ENCODE measurements at regions not wholly inside any gene's neighbourhood (a gene's known extent, or its start where the extent isn't known, plus 50 kb on each side); places are given as distances from the start of the nearest gene placed in this dataset.

DNA sequence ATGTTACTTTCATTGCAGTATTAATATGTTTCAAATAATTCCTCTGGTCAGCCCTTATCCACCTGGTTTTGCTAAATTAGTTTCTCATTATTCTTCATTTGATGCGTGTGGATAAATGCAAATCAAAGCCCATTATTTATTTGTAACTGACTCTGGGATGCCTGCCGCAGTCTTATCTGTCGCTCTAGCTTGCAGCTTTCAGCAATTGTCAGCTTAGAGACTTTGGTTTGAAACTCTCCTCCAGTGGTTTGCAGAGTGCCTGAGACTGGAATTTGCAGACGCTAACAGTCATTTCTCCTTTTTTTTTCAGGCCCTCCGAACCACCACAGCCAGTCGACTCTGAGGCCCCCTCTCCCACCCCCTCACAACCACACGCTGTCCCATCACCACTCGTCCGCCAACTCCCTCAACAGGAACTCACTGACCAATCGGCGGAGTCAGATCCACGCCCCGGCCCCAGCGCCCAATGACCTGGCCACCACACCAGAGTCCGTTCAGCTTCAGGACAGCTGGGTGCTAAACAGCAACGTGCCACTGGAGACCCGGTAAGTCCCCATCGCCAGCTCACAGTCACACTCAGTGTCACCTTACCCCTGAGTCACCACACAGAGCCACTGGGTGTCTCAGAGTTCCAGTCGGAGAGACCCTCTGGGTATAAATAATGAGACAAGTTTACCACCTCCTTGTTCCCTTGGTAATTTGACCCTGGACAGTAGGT lies 339.0 kb upstream of the WWC1 start:
- no peak for DNase-seq

DNA sequence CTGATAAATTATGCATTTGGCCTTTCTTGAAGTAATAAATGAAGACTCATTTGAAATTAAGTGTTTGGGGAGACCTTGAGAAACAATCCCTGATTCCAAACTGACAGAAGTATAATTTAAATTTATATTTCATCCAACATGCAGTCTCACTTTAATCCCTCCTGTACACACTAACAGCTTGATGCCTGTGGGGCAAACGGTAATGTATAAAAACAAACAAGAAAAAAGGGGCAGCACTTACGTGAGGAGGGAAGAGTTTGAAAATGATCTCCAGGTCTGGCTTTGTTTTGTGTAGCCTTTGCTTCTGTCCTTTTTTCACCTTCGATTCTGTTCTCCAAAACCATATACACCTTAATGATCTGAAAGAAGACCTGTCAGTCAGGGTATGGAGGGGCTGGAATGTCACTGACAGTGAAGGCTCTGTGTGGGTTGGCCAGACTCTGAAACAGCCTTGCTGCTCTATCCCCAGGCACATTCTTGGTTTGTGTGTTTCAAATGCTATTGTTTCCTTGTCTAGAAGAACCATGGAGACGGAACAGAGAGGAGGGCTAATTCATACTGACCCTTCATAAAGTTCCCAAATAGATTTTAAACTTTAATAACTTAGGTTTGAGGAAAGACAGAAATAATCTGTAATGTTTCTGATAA lies 338.2 kb upstream of the WWC1 start:
- no peak for DNase-seq

DNA sequence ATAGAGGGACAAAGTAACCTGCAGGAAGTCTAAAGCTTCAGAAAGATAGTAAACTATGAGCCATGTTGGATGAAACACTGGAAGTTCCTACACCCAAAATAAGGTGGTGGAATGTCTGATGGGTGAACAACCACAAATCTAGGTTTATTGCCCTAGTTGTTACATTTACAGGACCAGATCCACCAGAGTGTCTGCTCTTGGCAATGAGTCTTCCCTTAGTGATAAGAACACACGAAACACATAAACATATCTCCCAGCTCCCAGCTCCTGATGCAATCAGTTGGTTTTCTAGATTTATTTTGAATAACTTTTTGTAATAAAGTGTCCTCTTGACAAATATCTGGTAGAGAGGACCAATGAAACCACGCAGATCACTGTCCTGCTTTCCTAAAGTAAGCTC lies 329.7 kb upstream of the WWC1 start:
- DNase-seq: no peak

DNA sequence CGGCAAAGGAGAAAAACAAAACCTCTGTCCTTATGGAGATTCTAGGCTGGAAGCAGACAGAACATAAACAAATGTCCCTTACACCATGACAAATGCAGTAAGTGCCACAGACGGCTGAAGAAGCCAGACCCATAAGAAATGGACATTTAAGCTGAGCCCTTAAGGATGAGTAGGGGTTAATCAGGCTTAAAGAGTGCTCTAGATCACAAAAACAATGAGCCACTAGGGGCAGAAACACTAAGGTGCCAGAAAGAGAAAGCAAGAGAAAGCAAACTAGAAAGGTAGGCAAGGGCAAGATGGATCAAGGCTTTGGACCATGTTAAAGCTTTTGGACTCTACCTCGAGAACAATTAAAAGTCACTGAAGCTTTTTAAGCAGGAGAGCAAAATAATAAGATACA lies 326.9 kb upstream of the WWC1 start:
- DNase-seq: no peak

DNA sequence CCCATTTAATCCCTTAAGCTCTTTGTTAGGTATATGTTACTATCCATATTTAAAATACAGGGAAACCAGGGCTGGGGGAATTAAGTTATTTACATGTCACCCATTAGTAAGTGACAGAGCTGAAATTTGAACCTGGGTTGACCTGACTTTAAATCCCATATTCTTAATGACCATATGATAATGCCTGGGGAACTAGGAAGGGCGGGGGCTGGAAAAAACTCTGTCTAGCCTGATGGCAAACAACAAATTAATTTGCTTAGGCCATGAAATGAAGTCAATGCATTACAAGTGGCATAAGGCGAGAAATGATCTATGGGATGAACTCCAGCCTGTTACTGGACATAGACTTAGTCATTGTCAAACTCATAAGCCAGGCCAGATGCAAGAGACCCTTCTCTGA lies 325.7 kb upstream of the WWC1 start:
- no peak for DNase-seq

DNA sequence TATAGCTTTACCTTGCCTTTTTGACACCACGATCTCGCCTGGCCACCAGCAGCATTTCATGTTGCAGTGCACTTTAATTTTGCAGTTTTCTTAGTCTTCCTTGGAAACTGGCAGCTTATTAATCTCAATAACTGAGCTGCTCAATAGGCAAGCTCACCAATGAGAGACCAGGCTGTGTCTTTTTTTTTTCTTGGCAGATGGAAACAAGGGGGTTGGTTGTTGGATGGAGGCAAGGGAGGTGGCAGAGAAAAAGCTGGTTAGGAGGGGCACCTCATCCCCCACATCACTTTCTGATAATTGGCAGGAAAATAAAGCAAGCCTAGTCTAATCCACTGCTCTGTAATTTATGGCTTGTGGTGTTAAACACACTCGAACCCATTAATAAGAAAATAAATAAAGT lies 324.5 kb upstream of the WWC1 start:
- no peak for DNase-seq

DNA sequence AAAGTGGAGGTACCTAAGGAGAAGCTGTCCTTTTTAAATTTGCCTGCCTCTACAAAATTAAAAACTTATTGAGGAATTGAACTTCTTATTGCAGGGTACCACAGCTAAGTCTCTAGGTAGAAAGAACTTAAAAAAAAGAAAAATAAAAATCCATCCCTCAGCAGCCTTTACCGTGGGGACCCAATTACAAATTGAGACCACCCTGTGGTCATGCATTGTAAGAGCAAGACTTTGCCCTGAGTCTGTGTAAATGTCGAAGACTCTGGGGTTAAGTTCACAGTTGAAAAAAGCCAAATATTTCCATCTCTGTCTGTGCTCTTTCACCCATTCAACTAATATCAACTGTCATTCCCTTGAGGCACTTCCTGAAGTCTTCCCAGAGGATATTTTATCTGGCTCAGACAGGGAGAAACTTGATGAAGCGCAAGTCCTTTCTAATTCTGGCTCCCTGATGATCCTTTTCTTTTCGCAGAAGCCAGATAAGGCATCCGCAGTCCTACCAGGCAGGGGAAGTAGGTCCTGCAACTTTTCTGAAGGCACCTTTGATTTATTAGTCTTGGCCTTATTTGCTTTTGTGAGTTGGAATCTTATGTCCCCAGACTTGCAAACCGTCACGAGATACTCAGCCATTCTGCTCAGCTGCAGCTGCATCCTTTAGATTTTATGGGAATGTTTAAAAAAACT lies 323.8 kb upstream of the WWC1 start:
- DNase-seq: no peak

DNA sequence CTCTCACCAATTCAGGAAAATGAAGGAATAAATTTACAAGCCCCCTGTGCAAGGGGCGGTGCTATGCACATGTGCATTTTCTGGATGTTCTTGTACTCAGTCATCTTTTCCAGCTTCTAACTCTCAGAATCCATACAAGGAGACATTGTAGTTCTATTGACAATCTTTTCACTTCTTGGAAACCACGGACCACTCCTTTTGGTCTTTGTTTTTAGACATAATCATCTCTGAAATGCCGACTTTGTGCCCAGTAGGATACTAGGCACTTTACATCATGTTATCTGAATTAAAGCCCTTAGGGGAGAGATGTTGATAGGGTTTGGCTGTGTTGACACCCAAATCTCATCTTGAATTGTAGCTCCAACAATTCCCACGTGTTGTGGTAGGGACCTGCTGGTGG lies 322.6 kb upstream of the WWC1 start:
- no peak for DNase-seq

DNA sequence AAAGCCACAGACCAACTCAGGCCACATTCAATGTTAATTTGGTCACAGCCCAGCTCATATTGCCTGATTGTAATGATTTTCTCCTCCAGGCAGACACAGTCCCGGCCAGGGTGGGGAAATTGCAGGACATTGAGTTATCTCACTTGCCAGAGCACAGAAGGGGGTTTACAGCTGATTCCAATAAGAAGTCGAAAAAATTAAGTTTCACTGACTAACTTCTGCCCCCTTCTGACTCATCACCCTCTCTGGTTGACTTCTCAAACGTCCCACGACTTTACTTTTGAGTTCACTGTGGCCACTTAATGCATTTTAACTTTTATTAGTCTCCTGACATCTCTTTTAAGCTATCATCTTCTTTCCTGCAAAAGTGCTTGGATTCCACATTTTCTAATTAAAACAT lies 321.4 kb upstream of the WWC1 start:
- DNase-seq: no peak

DNA sequence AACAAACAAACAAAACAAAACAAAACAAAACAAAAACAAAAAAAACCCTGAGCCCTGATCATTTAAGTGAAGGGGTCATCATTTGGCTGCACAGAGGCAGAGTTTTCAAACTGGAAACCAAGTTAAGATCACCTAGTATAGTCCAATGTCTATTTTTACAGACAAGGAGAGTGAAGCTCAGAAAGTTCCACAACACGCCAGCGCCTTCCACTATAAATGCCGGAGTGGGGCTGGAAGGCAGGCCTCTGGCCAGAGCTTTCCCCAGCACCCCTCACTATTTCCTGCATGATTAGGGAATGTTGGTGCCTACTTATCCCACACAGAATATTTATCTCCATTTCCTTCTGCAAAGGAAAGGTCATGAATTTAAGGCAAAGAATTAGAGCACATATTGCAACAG lies 319.7 kb upstream of the WWC1 start:
- DNase-seq: no peak

DNA sequence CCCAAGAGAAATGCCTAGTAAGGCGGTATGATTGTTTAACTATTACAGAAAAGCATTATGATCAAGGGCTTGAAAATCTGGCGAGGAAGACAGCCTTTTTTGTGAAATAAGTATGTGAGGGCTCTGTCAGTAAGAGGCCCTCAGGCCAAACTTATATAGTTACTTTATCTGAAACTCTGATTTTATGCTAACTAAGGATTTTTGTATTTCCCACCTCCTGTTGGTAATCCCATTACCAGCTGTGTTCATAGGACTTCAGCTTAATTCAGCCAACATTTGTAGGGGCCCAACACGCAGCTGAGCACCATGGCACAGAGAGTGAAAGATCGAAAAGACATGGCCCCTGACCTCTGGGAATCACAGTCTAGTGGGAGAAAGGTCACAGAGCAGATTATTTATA lies 318.3 kb upstream of the WWC1 start:
- DNase-seq: no peak

DNA sequence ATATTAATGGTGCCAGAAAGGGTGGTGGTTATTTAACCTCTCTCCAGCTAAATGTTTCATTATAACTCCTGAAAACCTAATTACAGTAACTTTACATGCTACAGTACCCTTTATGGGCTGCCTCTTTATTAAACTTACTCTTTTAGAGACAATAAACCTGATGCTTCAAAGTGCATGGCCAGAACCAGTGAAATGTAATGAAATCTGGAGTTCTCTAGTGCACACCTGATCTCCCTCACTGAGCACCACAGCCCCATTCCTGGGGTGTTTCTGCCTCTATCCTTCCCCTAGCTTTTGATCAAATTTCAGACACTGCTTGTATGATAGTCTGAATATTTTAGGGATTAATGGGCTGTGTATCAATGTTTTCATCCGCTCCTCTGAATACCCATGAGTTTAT lies 306.5 kb upstream of the WWC1 start:
- no peak for DNase-seq

DNA sequence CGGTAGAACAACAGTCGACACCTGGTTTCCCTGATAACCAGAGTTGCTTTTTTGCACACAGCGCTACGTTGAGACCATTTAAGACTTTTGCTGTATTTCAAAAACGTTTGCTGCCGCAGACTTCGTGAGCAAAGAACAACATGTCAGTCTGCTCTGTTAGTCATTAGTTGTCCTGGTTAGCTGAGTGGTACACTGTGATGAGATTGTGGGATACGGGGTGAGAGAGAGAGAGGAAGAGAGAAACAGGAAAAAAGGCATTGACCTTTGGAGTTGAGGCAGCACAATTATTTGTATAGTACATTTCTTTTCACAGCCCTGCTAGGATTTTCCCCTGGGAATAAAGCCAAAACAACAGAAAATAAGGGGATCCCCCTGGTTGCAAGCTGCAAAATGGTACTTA lies 306.1 kb upstream of the WWC1 start:
- no peak for DNase-seq

DNA sequence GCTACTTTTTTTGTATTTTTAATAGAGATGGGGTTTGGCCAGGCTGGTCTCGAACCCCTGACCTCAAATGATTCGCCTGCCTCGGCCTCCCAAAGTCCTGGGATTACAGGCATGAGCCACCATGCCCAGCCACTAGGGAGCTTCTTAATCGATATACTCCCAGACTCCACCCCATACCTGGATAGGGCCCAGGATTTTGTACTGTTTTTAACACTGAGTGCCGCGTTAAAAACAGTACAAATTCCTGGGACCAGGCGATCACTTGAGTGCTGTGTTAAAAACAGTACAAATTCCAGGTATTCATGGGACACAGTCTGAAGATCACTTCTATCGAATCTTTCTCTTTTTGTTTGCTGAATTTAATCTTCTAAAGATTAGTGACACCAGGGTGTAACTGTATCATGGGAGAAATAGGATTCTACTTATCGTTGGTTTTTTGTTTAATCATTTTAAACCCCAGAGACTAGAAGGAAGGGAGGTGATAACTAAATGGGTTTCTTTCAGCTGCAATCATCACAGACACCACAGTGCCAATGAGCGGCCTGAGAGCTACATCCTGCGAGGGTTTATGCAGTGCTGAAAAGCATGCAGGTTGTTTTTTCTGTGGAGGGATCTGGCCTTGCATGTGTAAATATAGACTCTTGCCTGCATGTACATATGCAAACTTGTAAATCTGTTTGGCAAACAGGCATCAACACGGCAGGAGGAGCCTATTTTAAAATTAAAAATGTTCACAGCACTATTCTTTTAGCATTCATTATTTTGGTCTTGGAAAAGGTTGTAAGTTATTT lies 303.8 kb upstream of the WWC1 start:
- DNase-seq: no peak

DNA sequence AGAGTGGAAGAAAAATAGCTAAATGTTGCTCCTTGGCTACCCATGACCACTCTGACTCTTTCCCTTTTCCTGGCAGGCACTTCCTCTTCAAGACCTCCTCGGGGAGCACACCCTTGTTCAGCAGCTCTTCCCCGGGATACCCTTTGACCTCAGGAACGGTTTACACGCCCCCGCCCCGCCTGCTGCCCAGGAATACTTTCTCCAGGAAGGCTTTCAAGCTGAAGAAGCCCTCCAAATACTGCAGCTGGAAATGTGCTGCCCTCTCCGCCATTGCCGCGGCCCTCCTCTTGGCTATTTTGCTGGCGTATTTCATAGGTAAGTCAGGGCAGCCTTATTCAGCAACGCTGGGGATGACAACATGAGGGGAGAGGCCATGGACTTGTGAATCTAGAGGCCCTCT lies 298.6 kb upstream of the WWC1 start:
- DNase-seq: no peak

DNA sequence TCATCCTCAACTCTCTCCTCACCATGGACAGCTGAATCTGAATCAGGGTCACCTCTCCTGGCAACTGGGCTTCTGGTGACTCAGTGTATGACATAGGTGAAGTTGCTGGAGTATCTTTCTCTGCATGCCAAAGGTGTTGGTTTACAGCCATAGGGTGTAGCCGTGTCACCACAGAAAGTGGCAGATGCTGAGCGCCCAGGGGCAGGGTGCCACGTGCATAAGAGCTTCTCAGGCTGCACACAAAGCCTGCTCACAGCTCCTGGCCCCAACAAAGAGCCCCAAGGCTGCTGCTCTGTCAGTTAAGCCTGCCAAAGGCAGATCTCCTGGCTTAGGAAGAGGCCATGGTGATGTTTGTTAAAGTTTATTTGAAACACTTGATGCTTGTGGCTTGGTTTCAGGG lies 297.7 kb upstream of the WWC1 start:
- DNase-seq: no peak

DNA sequence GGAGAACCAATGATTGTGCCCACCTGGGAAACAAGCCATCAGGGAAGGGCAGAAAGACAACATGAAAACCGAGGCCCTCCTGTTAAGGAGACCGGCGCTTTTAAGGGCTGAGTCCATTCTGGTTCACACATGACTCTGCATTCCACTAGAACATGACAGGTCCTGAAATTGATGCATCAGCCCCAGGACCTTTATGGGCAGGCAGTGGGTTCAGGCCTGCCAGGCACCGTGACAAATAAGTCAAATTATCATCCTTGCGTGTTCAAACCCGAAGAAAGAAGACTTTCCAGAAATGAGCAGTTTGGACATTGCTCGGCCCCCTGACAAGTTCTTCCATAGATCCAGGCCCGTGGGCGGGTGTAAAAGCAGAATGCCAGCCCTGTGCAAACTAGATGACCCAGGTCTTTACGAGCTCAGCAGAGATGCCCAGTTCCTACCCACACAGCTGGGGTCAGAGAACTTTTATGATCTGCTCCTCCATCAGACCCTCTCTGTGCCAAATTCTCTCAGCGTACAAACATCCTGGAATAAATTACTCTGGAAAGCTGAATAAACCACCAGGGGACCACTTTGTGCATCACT lies 295.5 kb upstream of the WWC1 start:
- DNase-seq: no peak

DNA sequence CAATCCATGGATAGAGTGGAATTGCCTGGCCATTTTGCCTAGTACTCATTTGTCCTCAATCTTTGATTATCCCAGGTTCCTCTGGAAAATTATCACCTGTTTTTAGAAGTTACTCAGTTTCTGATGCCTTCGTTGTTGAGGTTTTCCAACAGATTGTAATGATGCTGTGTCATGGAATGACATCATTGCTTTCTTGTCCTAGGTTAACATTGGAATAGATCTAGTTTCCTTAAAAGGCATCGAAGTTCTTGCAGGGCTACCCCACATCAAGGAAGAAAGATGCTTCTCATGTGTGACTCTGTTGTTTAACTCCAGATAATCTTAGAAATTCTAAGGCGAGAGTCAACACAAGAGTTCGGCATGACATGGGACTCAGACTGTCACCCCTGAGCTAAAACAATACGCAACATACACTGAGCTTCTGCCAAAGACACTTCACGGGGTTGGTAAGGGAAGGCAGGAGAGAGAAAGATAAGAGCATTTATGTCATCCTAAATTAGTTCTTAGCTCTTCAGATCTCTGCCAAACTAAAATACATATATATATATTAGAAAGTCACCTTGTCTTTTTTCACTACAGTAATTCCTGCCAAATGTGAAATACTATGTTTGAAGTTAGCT lies 293.2 kb upstream of the WWC1 start:
- DNase-seq: no peak

DNA sequence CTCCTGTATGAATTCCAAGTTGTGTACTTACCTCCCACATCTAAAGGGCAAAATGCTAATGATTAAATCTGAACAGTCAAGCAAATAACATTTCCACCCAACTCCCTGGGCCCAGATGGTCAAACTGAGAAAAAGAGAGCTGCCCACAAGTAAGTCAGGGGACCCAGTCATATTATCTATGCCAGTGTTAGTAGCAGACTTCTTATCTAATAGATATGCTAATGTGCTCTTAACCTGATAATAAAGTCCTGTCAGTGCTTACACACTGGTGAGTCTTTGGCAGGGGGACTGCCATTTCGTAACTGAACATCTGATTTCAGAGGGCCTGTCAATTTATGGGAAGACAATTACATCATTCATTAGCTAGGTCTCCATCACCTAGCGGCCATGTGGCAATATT lies 292.3 kb upstream of the WWC1 start:
- no peak for DNase-seq

DNA sequence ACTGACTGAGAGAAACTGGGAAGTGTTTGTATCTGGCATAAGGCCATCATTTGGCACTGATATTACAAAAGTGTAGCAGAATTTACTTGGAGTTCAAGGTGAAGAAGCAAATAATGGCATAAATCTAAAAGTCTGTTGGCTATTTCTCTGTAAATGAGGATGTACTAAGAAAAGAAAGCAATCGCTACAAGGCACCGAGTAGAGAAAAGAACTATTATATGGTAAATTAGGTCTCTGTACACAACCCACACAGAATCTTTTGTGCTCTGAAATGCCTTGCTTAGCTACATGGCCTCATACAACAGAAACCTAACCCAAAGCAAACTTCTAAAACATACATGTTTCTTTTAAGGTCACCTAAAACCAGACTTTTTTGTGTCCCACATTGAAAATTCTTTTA lies 290.1 kb upstream of the WWC1 start:
- no peak for DNase-seq

DNA sequence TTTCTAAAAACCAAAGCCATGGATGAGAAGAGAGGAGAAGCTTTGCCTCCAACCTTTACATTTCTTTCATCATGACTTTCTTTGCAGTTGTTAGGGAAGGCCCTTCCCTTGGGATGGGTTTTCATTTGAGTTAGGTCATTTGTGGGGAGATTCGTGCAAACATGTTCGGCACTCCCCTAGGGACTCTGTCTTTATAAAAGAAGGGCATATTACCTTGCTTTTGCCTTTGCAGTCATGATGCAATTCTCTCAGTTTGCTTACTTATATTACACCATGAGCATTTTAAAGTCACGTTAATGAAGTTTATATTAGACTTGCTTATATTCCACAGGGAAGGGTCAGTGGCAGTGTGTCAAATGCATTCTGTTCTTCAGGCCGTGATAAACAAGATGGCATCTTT lies 289.3 kb upstream of the WWC1 start:
- no peak for DNase-seq

DNA sequence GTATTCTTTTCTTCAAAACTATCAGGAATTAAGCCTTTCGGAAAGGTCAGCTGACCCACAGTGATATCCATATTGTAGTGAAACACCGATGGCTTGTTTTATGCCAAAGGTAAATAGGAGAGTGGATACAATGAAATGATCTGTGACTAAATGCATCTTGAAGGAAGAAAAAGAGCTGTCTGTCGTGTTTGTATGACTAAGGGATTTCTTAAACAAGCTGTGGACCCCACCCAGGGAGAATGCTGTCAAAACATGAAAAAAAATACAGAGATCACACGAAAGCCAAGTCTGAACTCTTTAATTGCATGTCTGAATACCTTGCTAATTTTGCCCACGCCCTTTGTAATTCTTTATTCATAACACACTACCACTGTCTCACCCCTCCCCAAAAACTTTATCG lies 286.4 kb upstream of the WWC1 start:
- DNase-seq: no peak

DNA sequence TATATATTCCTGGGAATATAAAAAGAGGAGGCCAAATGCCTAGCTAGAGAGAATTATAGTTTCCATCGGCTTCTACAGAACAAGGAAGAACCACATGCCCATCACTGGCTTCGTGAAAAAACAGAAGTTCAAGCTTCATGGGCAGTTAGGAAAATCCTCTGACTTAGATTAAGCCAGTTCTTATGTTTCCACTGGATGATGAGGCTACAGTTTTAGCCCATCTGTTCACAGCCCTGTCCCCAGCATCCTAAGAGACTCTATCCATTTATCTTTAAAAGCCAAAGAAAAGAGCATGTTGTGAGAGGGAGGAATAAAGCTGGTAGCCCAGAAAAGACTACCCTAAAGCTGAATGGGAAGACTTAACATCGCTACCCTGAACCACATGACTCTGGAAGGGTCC lies 285.5 kb upstream of the WWC1 start:
- DNase-seq: no peak

All from activated CD8-positive, alpha-beta memory T cell treated with anti-CD3 and anti-CD28 coated beads, Interleukin-2, amount 50 U/mL, for 4 hours (primary cell).